Neural cell (in vitro differentiated cells): ENCODE measurements at regions not wholly inside any gene's neighbourhood (a gene's known extent, or its start where the extent isn't known, plus 50 kb on each side); places are given as distances from the start of the nearest gene placed in this dataset.

Experiments used
- EP300 ChIP-seq: fragments of 450-650 bp; conservative IDR thresholded peaks from 2 replicates; pipeline ENCODE4 v1.6.1; 2014; ENCODE audit warnings: antibody characterized with exemption, mild to moderate bottlenecking, moderate library complexity; ENCODE audit not compliant: poor library complexity, severe bottlenecking
- POLR2AphosphoS5 ChIP-seq: IDR thresholded peaks from 2 replicates; pipeline ENCODE4 v1.6.1; 2012
- TF ChIP-seq, protein P1 (sequence below): fragments of 450-650 bp; IDR thresholded peaks from 2 replicates; pipeline ENCODE4 v1.5.1; 2014; ENCODE audit warnings: antibody characterized with exemption, mild to moderate bottlenecking, moderate library complexity; ENCODE audit not compliant: poor library complexity, severe bottlenecking

DNA sequence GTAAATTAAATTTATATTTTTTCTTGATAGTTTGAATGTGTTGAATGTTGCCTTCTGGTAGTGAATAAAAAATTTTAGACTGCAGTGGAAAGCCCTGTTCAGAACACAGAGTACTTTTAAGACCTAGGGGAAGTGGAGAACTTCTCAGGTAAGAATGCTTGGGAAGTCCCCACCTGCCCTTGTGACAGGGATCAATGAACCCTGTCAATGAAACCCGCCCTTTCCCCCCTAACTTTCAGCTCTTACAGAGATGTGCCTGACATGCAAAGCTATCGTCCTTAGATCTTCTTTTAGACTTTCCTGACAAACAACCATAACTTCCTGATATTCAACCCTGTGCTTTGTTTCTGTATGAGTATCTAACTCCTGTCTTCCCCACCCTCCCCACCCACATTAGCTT, 562.7 kb downstream of the TLE4 start:
- TF ChIP-seq EP300 (no peak), POLR2AphosphoS5 (no peak)
- TF ChIP-seq, protein P1, sequence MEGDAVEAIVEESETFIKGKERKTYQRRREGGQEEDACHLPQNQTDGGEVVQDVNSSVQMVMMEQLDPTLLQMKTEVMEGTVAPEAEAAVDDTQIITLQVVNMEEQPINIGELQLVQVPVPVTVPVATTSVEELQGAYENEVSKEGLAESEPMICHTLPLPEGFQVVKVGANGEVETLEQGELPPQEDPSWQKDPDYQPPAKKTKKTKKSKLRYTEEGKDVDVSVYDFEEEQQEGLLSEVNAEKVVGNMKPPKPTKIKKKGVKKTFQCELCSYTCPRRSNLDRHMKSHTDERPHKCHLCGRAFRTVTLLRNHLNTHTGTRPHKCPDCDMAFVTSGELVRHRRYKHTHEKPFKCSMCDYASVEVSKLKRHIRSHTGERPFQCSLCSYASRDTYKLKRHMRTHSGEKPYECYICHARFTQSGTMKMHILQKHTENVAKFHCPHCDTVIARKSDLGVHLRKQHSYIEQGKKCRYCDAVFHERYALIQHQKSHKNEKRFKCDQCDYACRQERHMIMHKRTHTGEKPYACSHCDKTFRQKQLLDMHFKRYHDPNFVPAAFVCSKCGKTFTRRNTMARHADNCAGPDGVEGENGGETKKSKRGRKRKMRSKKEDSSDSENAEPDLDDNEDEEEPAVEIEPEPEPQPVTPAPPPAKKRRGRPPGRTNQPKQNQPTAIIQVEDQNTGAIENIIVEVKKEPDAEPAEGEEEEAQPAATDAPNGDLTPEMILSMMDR: no peak
